ENCODE measurements at regions not wholly inside any gene's neighbourhood (a gene's known extent, or its start where the extent isn't known, plus 50 kb on each side); places are given as distances from the start of the nearest gene placed in this dataset.

GRCh38 chr9:107928701-107929371 is 439.3 kb upstream of the KLF4 start:
- TF ChIP-seq CTCF (IDR thresholded peaks at IDR 0.05), result no peak
- TF ChIP-seq EZH2 (IDR thresholded peaks at IDR 0.05; ENCODE audit: borderline replicate concordance, insufficient read depth, low read depth, low read length, poor library complexity, severe bottlenecking), result no peak

All from B cell (primary cell).